ENCODE measurements at regions not wholly inside any gene's neighbourhood (a gene's known extent, or its start where the extent isn't known, plus 50 kb on each side); places are given as distances from the start of the nearest gene placed in this dataset.

DNA sequence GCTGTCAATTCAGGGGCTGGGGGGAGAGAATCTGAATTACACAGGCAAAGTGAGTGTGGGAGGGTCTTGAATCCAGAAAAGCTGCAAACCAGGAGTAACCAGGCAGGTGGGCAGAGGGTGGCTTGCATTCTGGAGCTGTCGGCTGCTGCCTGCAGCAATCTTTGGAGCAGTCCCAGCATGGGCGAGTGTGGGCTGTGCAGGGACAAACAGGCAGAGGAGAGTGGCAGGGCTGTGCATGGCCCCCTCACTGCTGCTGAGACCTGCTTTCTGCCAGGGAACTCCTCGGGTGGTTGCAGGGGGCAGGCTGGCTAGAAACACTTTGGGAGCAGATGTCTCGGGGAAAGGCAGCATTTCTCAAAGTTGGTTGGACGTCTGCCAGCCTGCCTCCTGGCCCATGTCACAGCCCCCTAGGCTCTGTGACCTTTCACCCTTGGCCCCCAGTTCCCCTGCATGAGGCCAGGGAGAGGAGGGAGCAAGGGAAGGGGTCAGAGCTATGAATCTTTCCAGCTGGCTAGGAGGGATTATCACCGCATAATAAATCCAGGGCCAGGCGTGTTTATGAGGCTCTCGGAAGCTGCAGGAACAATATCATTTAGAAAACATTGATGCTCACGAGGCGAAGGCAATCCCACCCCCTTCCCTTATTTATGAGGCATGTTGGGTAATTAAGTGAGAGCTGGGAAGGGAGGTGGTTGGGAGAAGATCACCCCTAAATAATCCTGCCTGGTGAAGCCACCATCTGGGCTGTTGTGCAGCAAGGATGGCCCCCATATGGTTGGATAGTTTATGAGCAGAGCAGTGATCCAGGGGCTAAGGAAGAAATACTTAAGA lies 212.3 kb upstream of the NCAM1 start:
- no peak for TF ChIP-seq POLR2A (IDR thresholded peaks at IDR 0.05)
- no peak for TF ChIP-seq CTCF (IDR thresholded peaks at IDR 0.05)
